ENCODE measurements at regions not wholly inside any gene's neighbourhood (a gene's known extent, or its start where the extent isn't known, plus 50 kb on each side); places are given as distances from the start of the nearest gene placed in this dataset.

GRCh38 chr2:155218292-155218924 is 519.9 kb downstream of the KCNJ3 start:
- H3K4me3 ChIP-seq (ENCODE audit: insufficient read depth, low read depth, low read length), result no peak overlapping the region
- no peaks in the 10 kb centered on the region for H3K36me3 Mint-ChIP-seq (ENCODE audit: low read depth, unreplicated experiment)
- no peaks in the 10 kb centered on the region for H3K4me1 Mint-ChIP-seq (ENCODE audit: low read depth, unreplicated experiment)
- no peak overlapping the region for H2AFZ ChIP-seq (ENCODE audit: low read depth, low read length)
- H3K9me3 Mint-ChIP-seq (ENCODE audit: unreplicated experiment), result no peaks in the 10 kb centered on the region
- FAIRE-seq (no peak), DNase-seq (ENCODE audit: low read depth) (no peak)
- H3K27me3 ChIP-seq (ENCODE audit: insufficient read depth, low read length), result no peaks in the 10 kb centered on the region
- no peak overlapping the region for H3K27ac Mint-ChIP-seq (ENCODE audit: unreplicated experiment)
- no peaks in the 10 kb centered on the region for H3K79me2 ChIP-seq (ENCODE audit: insufficient read depth, low read length)
- no peak overlapping the region for H3K9ac ChIP-seq (ENCODE audit: low read length)
- no peaks in the 10 kb centered on the region for H3K27me3 Mint-ChIP-seq (ENCODE audit: low read depth, unreplicated experiment)
- H3K27ac ChIP-seq (ENCODE audit: low read depth, low read length), result no peak overlapping the region
- no peak overlapping the region for H3K4me3 Mint-ChIP-seq (ENCODE audit: unreplicated experiment)
- no peak overlapping the region for H3K4me2 ChIP-seq (ENCODE audit: low read length)
- no peaks in the 10 kb centered on the region for H3K9me3 ChIP-seq (ENCODE audit: insufficient read depth, low read depth, low read length)
- no peaks in the 10 kb centered on the region for H3K4me1 ChIP-seq (ENCODE audit: insufficient read depth, low read length)
- no peaks in the 10 kb centered on the region for H3K36me3 ChIP-seq (ENCODE audit: insufficient read depth, low read length)
- H4K20me1 ChIP-seq (ENCODE audit: insufficient read depth, low read length), result no peaks in the 10 kb centered on the region
- TF ChIP-seq EZH2 (IDR thresholded peaks at IDR 0.05; ENCODE audit: insufficient read depth, low read length) (no peak), CTCF (IDR thresholded peaks at IDR 0.05; ENCODE audit: insufficient read depth, low read depth, low read length) (no peak)

DNA sequence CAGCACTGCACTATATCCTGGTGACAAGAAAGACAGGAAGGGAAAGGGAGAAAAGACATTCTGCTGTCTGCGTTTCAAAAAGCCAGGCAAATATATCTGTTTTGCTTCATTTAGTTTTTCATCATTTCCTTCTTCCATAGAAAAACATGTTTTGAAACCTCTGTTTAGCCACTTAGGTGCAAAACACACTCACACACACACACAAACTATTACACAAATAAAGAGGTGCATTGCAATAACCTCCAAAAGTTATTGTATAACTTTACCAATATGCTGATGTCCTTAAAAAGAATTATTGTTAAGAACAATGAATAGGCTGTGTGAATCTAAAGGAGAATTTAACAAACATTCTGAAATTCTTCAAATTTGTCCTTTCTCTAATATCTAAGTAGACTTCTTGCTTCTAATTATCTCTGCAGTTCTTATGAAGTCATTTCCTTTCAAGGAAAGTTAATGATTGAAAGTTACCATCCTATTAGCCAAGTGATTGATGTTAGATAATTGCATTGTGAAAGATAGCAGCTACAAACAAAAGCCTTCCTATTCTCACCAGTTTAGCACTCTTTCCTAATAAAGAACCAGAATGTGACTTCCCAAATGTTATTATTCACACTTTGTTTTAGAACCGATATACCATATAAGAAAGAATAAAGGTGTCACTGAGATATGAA is 516.7 kb downstream of the KCNJ3 start:
- H3K36me3 ChIP-seq (ENCODE audit: insufficient read depth, low read length), result no peaks in the 10 kb centered on the region
- H4K20me1 ChIP-seq (ENCODE audit: insufficient read depth, low read length), result no peaks in the 10 kb centered on the region
- H3K27me3 ChIP-seq (ENCODE audit: insufficient read depth, low read length), result no peaks in the 10 kb centered on the region
- no peaks in the 10 kb centered on the region for H3K4me1 ChIP-seq (ENCODE audit: insufficient read depth, low read length)
- no peaks in the 10 kb centered on the region for H3K79me2 ChIP-seq (ENCODE audit: insufficient read depth, low read length)
- H3K27me3 Mint-ChIP-seq (ENCODE audit: low read depth, unreplicated experiment), result no peaks in the 10 kb centered on the region
- no peak overlapping the region for H3K4me3 ChIP-seq (ENCODE audit: insufficient read depth, low read depth, low read length)
- no peak overlapping the region for H3K4me2 ChIP-seq (ENCODE audit: low read length)
- TF ChIP-seq EZH2 (IDR thresholded peaks at IDR 0.05; ENCODE audit: insufficient read depth, low read length), result no peak
- no peak for TF ChIP-seq CTCF (IDR thresholded peaks at IDR 0.05; ENCODE audit: insufficient read depth, low read depth, low read length)
- H3K27ac Mint-ChIP-seq (ENCODE audit: unreplicated experiment), result no peak overlapping the region
- H3K27ac ChIP-seq (ENCODE audit: low read depth, low read length), result no peak overlapping the region
- no peak overlapping the region for H3K9ac ChIP-seq (ENCODE audit: low read length)
- no peaks in the 10 kb centered on the region for H3K9me3 ChIP-seq (ENCODE audit: insufficient read depth, low read depth, low read length)
- no peak overlapping the region for H3K4me3 Mint-ChIP-seq (ENCODE audit: unreplicated experiment)
- FAIRE-seq (no peak), DNase-seq (ENCODE audit: low read depth) (no peak)
- no peak overlapping the region for H2AFZ ChIP-seq (ENCODE audit: low read depth, low read length)
- no peaks in the 10 kb centered on the region for H3K36me3 Mint-ChIP-seq (ENCODE audit: low read depth, unreplicated experiment)
- H3K4me1 Mint-ChIP-seq (ENCODE audit: low read depth, unreplicated experiment), result no peaks in the 10 kb centered on the region
- no peaks in the 10 kb centered on the region for H3K9me3 Mint-ChIP-seq (ENCODE audit: unreplicated experiment)

Data from astrocyte (in vitro differentiated cells and primary cell).